DND-41 (cell line): ENCODE measurements at regions not wholly inside any gene's neighbourhood (a gene's known extent, or its start where the extent isn't known, plus 50 kb on each side); places are given as distances from the start of the nearest gene placed in this dataset.

Experiments used
- EZH2 ChIP-seq: IDR thresholded peaks from 3 replicates; pipeline ENCODE4 v1.6.1; 2012; ENCODE audit warnings: borderline replicate concordance, low read depth, mild to moderate bottlenecking, moderate library complexity, low read length, inconsistent platforms; ENCODE audit not compliant: severe bottlenecking
- TF ChIP-seq, protein P1 (sequence below): IDR thresholded peaks from 2 replicates; pipeline ENCODE4 v1.5.1; 2012; ENCODE audit warnings: borderline replicate concordance, low read length, moderate library complexity, mild to moderate bottlenecking; ENCODE audit not compliant: poor library complexity, severe bottlenecking; ENCODE audit errors: extremely low read depth

DNA sequence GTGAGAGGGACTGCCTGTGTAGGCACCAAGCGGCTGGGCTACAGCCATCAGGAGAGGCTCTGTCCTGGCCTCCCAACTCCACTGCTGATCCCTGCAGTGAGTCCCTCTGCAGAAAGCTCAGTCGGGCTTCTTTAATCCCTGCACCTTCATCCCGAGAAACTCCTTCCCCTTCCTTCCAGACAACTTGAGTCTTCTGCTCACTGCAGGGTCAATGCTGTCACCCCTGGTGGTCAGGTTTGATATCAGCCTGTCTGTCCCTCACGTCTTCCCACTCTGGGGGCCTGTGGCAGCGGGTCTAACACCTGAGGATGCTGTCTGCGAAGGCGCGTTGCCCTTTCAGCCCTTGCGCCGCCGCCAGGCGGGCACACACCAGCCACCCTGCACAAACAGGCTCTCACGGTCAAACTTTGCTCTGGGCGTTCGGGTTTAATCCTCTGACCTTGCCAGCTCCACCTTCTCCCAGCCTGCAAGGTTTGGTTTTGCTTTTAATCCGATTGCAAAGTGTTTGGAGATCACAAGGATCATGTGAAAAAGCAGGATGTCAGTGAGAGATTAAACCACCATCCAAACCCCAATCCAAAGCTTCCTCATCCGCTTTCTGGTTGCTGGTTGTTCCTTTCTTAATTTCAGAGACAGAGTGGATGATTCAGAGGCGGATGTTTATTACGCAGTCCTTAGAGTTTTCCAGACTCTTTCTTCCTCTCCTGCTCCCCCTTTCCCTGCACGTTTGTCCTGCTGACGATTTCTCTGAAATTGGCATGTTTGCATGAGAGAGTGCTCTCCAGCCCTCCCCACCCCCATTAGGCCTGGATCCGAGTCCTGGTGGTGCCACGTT, 74.8 kb upstream of the SLC34A2 start:
- TF ChIP-seq, protein P1, sequence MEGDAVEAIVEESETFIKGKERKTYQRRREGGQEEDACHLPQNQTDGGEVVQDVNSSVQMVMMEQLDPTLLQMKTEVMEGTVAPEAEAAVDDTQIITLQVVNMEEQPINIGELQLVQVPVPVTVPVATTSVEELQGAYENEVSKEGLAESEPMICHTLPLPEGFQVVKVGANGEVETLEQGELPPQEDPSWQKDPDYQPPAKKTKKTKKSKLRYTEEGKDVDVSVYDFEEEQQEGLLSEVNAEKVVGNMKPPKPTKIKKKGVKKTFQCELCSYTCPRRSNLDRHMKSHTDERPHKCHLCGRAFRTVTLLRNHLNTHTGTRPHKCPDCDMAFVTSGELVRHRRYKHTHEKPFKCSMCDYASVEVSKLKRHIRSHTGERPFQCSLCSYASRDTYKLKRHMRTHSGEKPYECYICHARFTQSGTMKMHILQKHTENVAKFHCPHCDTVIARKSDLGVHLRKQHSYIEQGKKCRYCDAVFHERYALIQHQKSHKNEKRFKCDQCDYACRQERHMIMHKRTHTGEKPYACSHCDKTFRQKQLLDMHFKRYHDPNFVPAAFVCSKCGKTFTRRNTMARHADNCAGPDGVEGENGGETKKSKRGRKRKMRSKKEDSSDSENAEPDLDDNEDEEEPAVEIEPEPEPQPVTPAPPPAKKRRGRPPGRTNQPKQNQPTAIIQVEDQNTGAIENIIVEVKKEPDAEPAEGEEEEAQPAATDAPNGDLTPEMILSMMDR, result no peak
- TF ChIP-seq EZH2, result no peak
